Testis (tissue), 2 donors: ENCODE measurements at regions not wholly inside any gene's neighbourhood (a gene's known extent, or its start where the extent isn't known, plus 50 kb on each side); places are given as distances from the start of the nearest gene placed in this dataset.

Experiments
- DNase-seq: peaks from one replicate; pipeline ENCODE4 v3.0.0-alpha.2; 2019
- H3K27ac ChIP-seq, 2 donors: fragments of 200-600 bp; sonication (generic); one replicate each; pipeline ENCODE4 v1.5.1; 2019
- H3K27me3 ChIP-seq: fragments of 200-600 bp; sonication (generic); one replicate; pipeline ENCODE4 v1.5.1; 2019
- H3K36me3 ChIP-seq: fragments of 200-600 bp; sonication (generic); one replicate; pipeline ENCODE4 v1.5.1; 2017; ENCODE audit warnings: low read depth; ENCODE audit errors: missing control alignments
- H3K4me1 ChIP-seq: fragments of 200-600 bp; sonication (generic); one replicate; pipeline ENCODE4 v1.5.1; 2019
- H3K4me3 ChIP-seq, 2 donors: fragments of 200-600 bp; sonication (generic); one replicate each; pipeline ENCODE4 v1.5.1; 2017 to 2019
- H3K9me3 ChIP-seq: fragments of 200-600 bp; sonication (generic); one replicate; pipeline ENCODE4 v1.5.1; 2017
- CTCF ChIP-seq, 3 experiments: fragments of 450-650 bp in 2 of 3; fragments of 200-600 bp in 1 of 3; sonication (generic) in 1 of 3; IDR thresholded peaks; one replicate each; pipeline ENCODE4 v1.5.1; 2016 to 2019; ENCODE audit warnings: antibody characterized with exemption in 3 of 3, mild to moderate bottlenecking in 2 of 3, moderate library complexity in 1 of 3
- POLR2A ChIP-seq: fragments of 450-650 bp; IDR thresholded peaks from one replicate; pipeline ENCODE4 v1.6.1; 2017; ENCODE audit warnings: antibody characterized with exemption, mild to moderate bottlenecking, moderate library complexity
- WGBS, 2 donors: methylation state at CpG; one replicate each; pipeline ENCODE4 v1.1.5; 2018; 5-methylcytosine and 5-hydroxymethylcytosine counted together
- intact Hi-C: fragments of 100-400 bp; cut with DNase I; formaldehyde crosslinking; loops from one replicate; pipeline ENCODE4 v1.15.1; 2023; ENCODE audit warnings: low total_unique reads

- H3K9me3 ChIP-seq = no peaks in the 10 kb centered on the region
- no peak overlapping the region for H3K27ac ChIP-seq
- H3K36me3 ChIP-seq = no peaks in the 10 kb centered on the region
- no peaks in the 10 kb centered on the region for H3K4me1 ChIP-seq
- intact Hi-C loops = no loop called here
- TF ChIP-seq CTCF (IDR thresholded peaks at IDR 0.05) (no peak), POLR2A (no peak)
- WGBS, 2 donors = 83 to 85% methylated on average over 4 of the region's 4 CpGs
- DNase-seq = no peak
- no peak overlapping the region for H3K4me3 ChIP-seq
- H3K27me3 ChIP-seq = no peaks in the 10 kb centered on the region
Observed at GRCh38 chr5:3878267-3878666, 282.6 kb downstream of the IRX1 start.

GRCh38 chr5:3883040-3883439 lies 287.4 kb downstream of the IRX1 start:
- no peaks in the 10 kb centered on the region for H3K36me3 ChIP-seq
- no peaks in the 10 kb centered on the region for H3K4me1 ChIP-seq
- no peak overlapping the region for H3K4me3 ChIP-seq
- WGBS, 2 donors = 79 to 83% methylated on average over 9 to 11 of the region's 11 CpGs
- no peaks in the 10 kb centered on the region for H3K9me3 ChIP-seq
- no peak for DNase-seq
- TF ChIP-seq POLR2A = no peak
- no peak for TF ChIP-seq CTCF (IDR thresholded peaks at IDR 0.05)
- intact Hi-C loops = no loop called here
- H3K27ac ChIP-seq = no peak overlapping the region
- H3K27me3 ChIP-seq = no peaks in the 10 kb centered on the region

DNA sequence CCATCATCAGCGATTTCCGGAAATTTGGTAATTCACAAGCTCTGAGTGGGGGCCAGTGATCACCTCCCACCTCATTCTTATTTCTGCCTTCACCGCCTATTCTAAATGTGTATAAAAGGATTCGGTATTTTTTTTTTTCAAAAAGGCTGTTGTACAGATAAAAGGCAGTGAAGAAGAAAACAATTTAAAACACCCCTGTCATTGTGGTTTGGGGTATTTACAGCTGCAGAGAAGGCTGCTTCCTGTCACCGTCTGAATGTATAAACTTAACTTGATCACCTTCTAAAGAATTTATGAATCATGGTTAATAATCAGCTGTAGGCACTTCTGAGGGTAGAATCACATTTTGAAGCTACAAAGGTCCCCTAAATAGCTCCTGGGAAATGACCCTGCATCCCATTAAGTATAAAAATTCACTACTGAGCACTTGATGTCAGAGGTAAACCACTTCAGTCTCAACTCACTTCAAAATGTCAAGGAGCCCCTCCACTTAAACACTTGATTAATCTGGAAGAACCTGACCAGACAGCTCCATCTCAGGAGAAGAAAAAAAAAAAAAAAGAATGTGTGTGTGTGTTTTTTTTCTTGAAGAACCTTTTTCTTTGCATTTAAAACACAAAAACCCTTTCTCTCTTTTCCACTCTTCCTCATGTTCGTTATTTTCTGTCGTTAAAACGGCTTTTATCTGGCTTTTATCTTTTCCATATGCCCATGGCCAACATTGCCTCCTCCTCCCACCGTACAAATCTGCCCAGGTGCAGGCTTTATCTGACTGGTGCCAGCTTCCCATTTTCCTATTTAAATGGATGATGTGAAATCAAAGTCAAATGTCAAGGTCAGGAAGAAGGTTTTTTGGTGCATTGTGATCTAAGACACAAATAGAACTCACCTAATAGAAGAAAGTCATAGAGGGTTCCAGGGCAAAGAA lies 291.2 kb downstream of the IRX1 start:
- no peaks in the 10 kb centered on the region for H3K27me3 ChIP-seq
- TF ChIP-seq POLR2A = no peak
- no peak for TF ChIP-seq CTCF (IDR thresholded peaks at IDR 0.05)
- intact Hi-C loops = no loop called here
- no peaks in the 10 kb centered on the region for H3K36me3 ChIP-seq
- no peaks in the 10 kb centered on the region for H3K9me3 ChIP-seq
- no peak overlapping the region for H3K4me3 ChIP-seq
- 43 to 49% methylated on average over 9 of the region's 9 CpGs for WGBS, 2 donors
- no peak for DNase-seq
- no peaks in the 10 kb centered on the region for H3K4me1 ChIP-seq
- H3K27ac ChIP-seq = no peak overlapping the region

GRCh38 chr5:3888310-3888709 lies 292.7 kb downstream of the IRX1 start:
- WGBS, 2 donors = 80 to 87% methylated on average over 5 to 6 of the region's 6 CpGs
- H3K4me3 ChIP-seq = no peak overlapping the region
- no peak for TF ChIP-seq CTCF (IDR thresholded peaks at IDR 0.05)
- no peak for TF ChIP-seq POLR2A
- intact Hi-C loops = no loop called here
- no peak for DNase-seq
- no peaks in the 10 kb centered on the region for H3K9me3 ChIP-seq
- no peak overlapping the region for H3K27ac ChIP-seq
- no peaks in the 10 kb centered on the region for H3K4me1 ChIP-seq
- H3K36me3 ChIP-seq = no peaks in the 10 kb centered on the region
- no peaks in the 10 kb centered on the region for H3K27me3 ChIP-seq
